OCI-LY7 (cell line): ENCODE measurements at regions not wholly inside any gene's neighbourhood (a gene's known extent, or its start where the extent isn't known, plus 50 kb on each side); places are given as distances from the start of the nearest gene placed in this dataset.

Experiments used
- BruUV-seq: library from RNA; stranded (reverse); fragments of 400-500 nt; replicated peaks from 2 replicates; lab custom pipeline; 2021; lab: Mats Ljungman, UMichigan
- CTCF ChIA-PET: fragments of 300-600 bp; sonication (Branson Sonifier 250); formaldehyde crosslinking; loops from one replicate; lab custom pipeline; 2022; ENCODE audit warnings: antibody characterized with exemption; ENCODE audit not compliant: unreplicated experiment; lab: Charles Lee
- POLR2A ChIA-PET: fragments of 300-600 bp; sonication (Branson Sonifier 250); formaldehyde crosslinking; loops from one replicate; lab custom pipeline; 2022; ENCODE audit warnings: antibody characterized with exemption; lab: Charles Lee
- DNase-seq: peaks from one replicate; pipeline ENCODE4 v3.0.0-alpha.2; 2015; ENCODE audit warnings: low spot score
- H2AFZ ChIP-seq: fragments of 200-600 bp; sonication (generic), shearing (Covaris generic); 2 replicates; pipeline ENCODE4 v1.6.1; 2014; ENCODE audit warnings: mild to moderate bottlenecking, antibody characterized with exemption, low read length, moderate library complexity
- H3K27ac ChIP-seq: fragments of 200-600 bp; sonication (generic); 2 replicates; pipeline ENCODE4 v1.5.1; 2014; ENCODE audit warnings: mixed run types, low read depth, mild to moderate bottlenecking, moderate library complexity, low read length, inconsistent platforms; ENCODE audit not compliant: poor library complexity, severe bottlenecking
- H3K36me3 ChIP-seq: fragments of 200-600 bp; sonication (generic); 2 replicates; pipeline ENCODE4 v1.6.1; 2014; ENCODE audit warnings: mild to moderate bottlenecking, antibody characterized with exemption, low read length, moderate library complexity, mixed read lengths; ENCODE audit not compliant: insufficient read depth
- H3K4me1 ChIP-seq: fragments of 200-600 bp; sonication (generic); 2 replicates; pipeline ENCODE4 v1.5.1; 2014; ENCODE audit warnings: mild to moderate bottlenecking, low read length; ENCODE audit not compliant: insufficient read depth, poor library complexity, severe bottlenecking
- H3K4me2 ChIP-seq: fragments of 200-600 bp; sonication (generic); 2 replicates; pipeline ENCODE4 v1.6.1; 2014; ENCODE audit warnings: mild to moderate bottlenecking, low read length
- H3K4me3 ChIP-seq: fragments of 200-600 bp; sonication (generic); 2 replicates; pipeline ENCODE4 v1.5.1; 2014; ENCODE audit warnings: mild to moderate bottlenecking, low read depth, low read length; ENCODE audit not compliant: poor library complexity, severe bottlenecking
- H3K79me2 ChIP-seq: fragments of 200-600 bp; sonication (generic); 2 replicates; pipeline ENCODE4 v1.6.1; 2016; ENCODE audit warnings: low read depth, mild to moderate bottlenecking, low read length, moderate library complexity, mixed read lengths; ENCODE audit not compliant: insufficient read depth
- H3K9me2 ChIP-seq: fragments of 200-600 bp; sonication (generic); 2 replicates; pipeline ENCODE4 v1.6.1; 2016; ENCODE audit warnings: mild to moderate bottlenecking, low read length, mixed read lengths; ENCODE audit not compliant: insufficient read depth
- H3K9me3 ChIP-seq: fragments of 200-600 bp; sonication (generic); 2 replicates; pipeline ENCODE4 v1.6.1; 2014; ENCODE audit warnings: mild to moderate bottlenecking, mixed run types, low read length, mixed read lengths
- H4K20me1 ChIP-seq: fragments of 200-600 bp; sonication (generic); 2 replicates; pipeline ENCODE4 v1.6.1; 2014; ENCODE audit warnings: mild to moderate bottlenecking, antibody characterized with exemption, low read length, moderate library complexity, mixed read lengths; ENCODE audit not compliant: insufficient read depth
- EZH2phosphoT487 ChIP-seq: fragments of 200-600 bp; sonication (generic); IDR thresholded peaks from 2 replicates; pipeline ENCODE4 v1.6.1; 2018; ENCODE audit warnings: low read depth, borderline replicate concordance, mild to moderate bottlenecking, mixed run types, antibody characterized with exemption, low read length, moderate library complexity, mixed read lengths
- intact Hi-C: fragments of 100-400 bp; cut with micrococcal nuclease; formaldehyde crosslinking; loops from one replicate; pipeline ENCODE4 v1.10.0; 2022; ENCODE audit not compliant: unreplicated experiment
- TF ChIP-seq, protein P1 (sequence below): fragments of 200-600 bp; sonication (generic); conservative IDR thresholded peaks from 2 replicates; pipeline ENCODE4 v1.5.1; 2014; ENCODE audit warnings: mild to moderate bottlenecking, antibody characterized with exemption, low read length, moderate library complexity, mixed read lengths

DNA sequence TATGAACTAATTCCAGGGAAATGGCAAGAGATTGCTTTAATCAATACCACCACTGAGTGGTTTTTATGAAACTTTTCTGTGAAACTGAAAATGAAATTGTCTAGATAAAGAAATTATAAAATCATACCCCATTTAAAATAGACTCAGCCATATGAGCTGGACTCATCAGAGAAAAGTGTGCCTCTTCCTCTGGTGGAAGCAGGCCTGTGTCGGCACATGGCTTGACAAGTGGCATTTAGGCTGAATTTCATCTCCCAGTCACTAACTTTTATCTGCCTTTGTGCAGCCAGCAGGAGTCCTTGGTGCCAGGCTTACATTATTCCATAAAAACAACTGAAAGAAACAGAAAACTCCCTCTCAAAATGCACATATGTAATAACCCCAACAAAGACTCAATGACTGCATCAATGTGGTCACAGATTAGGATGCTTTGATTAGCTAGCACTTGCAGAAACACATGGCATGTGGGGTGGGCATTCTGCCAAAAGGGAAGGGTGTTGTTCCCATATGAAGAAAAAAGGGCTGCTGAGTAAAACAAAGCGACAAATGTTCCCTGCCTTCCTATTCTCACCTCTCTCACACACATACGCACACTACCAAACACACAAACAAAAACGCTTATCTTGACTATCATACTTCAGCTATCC, 232.3 kb downstream of the PABPC4L start:
- H3K9me2 ChIP-seq, result no peaks in the 10 kb centered on the region
- no peak overlapping the region for H3K4me2 ChIP-seq
- H4K20me1 ChIP-seq, result no peaks in the 10 kb centered on the region
- POLR2A ChIA-PET, result no interaction called here
- no peaks in the 10 kb centered on the region for H3K4me1 ChIP-seq
- H3K9me3 ChIP-seq, result no peaks in the 10 kb centered on the region
- H3K79me2 ChIP-seq, result no peaks in the 10 kb centered on the region
- no peak overlapping the region for H3K27ac ChIP-seq
- DNase-seq, result no peak
- H2AFZ ChIP-seq, result no peak overlapping the region
- no peaks in the 10 kb centered on the region for H3K36me3 ChIP-seq
- intact Hi-C loops, result no loop called here
- TF ChIP-seq, protein P1, sequence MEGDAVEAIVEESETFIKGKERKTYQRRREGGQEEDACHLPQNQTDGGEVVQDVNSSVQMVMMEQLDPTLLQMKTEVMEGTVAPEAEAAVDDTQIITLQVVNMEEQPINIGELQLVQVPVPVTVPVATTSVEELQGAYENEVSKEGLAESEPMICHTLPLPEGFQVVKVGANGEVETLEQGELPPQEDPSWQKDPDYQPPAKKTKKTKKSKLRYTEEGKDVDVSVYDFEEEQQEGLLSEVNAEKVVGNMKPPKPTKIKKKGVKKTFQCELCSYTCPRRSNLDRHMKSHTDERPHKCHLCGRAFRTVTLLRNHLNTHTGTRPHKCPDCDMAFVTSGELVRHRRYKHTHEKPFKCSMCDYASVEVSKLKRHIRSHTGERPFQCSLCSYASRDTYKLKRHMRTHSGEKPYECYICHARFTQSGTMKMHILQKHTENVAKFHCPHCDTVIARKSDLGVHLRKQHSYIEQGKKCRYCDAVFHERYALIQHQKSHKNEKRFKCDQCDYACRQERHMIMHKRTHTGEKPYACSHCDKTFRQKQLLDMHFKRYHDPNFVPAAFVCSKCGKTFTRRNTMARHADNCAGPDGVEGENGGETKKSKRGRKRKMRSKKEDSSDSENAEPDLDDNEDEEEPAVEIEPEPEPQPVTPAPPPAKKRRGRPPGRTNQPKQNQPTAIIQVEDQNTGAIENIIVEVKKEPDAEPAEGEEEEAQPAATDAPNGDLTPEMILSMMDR, result no peak
- TF ChIP-seq EZH2phosphoT487, result no peak
- CTCF ChIA-PET, result no interaction called here
- BruUV-seq, result no TSS peak
- no peak overlapping the region for H3K4me3 ChIP-seq

DNA sequence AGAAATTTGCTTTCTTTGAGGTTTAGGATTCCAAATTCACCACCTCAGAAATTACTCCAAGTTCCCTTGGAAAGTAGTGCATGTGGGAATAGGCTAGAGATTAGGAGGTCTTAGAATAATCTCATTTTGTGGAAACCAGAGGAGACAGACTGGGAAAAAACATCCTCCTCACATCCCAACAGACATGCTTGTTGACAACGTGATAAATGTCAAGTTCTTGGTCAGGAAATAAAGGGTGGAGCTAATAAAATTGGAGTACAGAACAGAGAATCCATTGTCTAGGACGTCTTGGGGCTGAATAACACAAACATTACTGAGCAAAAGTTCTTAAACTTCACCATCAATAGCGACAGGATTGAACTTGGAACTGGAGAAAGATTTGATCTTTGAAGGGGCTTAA, 233.4 kb downstream of the PABPC4L start:
- no peak for DNase-seq

DNA sequence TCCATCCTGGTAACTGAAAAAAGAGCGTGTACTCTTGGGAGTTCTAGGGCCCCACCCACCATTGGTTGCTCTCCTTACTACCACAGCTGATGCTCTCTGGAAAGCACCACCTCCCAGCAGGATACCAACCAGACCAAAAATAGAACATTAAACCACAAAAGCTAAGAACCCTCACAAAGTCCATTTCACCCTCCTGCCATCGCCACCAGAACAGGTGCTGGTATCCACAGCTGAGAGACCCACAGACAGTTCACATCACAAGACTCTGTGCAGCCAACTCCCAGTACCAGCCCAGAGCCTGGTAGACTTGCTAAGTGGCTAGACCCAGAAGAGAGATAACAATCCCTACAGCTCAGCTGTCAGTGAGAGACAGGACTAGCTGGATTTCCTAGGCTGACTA, 240.6 kb downstream of the PABPC4L start:
- Histone ChIP-seq H3K4me3 (no peak overlapping the region), H3K27ac (no peak overlapping the region), H3K4me2 (no peak overlapping the region), H3K79me2 (no peaks in the 10 kb centered on the region), H3K36me3 (no peaks in the 10 kb centered on the region), H3K4me1 (no peaks in the 10 kb centered on the region), H3K9me3 (no peaks in the 10 kb centered on the region), H2AFZ (no peak overlapping the region), H4K20me1 (no peaks in the 10 kb centered on the region), H3K9me2 (no peaks in the 10 kb centered on the region)
- DNase-seq, result no peak
- POLR2A ChIA-PET, result interaction anchor here (0.6 kb wide), 1 partner anchor 12 kb away, joined by 4 read pairs; no protein-coding TSS in a partner anchor
- CTCF ChIA-PET, result no interaction called here
- BruUV-seq, result no TSS peak
- TF ChIP-seq, protein P1, result no peak
- TF ChIP-seq EZH2phosphoT487, result no peak
- intact Hi-C loops, result no loop called here

More for the DNA sequence above, 233.4 kb downstream of the PABPC4L start:
- Histone ChIP-seq H3K9me3 (no peaks in the 10 kb centered on the region), H2AFZ (no peak overlapping the region), H3K36me3 (no peaks in the 10 kb centered on the region), H3K79me2 (no peaks in the 10 kb centered on the region), H4K20me1 (no peaks in the 10 kb centered on the region), H3K4me3 (no peak overlapping the region), H3K4me1 (no peaks in the 10 kb centered on the region), H3K27ac (no peak overlapping the region), H3K9me2 (no peaks in the 10 kb centered on the region), H3K4me2 (no peak overlapping the region)
- TF ChIP-seq, protein P1, result no peak
- no peak for TF ChIP-seq EZH2phosphoT487
- CTCF ChIA-PET, result no interaction called here
- POLR2A ChIA-PET, result no interaction called here
- no TSS peak for BruUV-seq
- intact Hi-C loops, result no loop called here
